GM12865 (cell line): ENCODE measurements at regions not wholly inside any gene's neighbourhood (a gene's known extent, or its start where the extent isn't known, plus 50 kb on each side); places are given as distances from the start of the nearest gene placed in this dataset.

ENCODE experiments used
- DNase-seq: peaks from one replicate; pipeline ENCODE4 v3.0.0; 2010; ENCODE audit warnings: low read depth
- H3K4me3 ChIP-seq: 2 replicates; pipeline ENCODE4 v1.5.1; 2011; ENCODE audit warnings: mild to moderate bottlenecking, low read depth, low read length, control low read depth
- TF ChIP-seq, protein P1 (sequence below): IDR thresholded peaks from 2 replicates; pipeline ENCODE4 v1.5.1; 2011; ENCODE audit warnings: low read length, control low read depth, low read depth, inconsistent platforms; ENCODE audit not compliant: insufficient read depth; ENCODE audit errors: missing control alignments

- H3K4me3 ChIP-seq = no peak overlapping the region
- no peak for DNase-seq
- TF ChIP-seq, protein P1, sequence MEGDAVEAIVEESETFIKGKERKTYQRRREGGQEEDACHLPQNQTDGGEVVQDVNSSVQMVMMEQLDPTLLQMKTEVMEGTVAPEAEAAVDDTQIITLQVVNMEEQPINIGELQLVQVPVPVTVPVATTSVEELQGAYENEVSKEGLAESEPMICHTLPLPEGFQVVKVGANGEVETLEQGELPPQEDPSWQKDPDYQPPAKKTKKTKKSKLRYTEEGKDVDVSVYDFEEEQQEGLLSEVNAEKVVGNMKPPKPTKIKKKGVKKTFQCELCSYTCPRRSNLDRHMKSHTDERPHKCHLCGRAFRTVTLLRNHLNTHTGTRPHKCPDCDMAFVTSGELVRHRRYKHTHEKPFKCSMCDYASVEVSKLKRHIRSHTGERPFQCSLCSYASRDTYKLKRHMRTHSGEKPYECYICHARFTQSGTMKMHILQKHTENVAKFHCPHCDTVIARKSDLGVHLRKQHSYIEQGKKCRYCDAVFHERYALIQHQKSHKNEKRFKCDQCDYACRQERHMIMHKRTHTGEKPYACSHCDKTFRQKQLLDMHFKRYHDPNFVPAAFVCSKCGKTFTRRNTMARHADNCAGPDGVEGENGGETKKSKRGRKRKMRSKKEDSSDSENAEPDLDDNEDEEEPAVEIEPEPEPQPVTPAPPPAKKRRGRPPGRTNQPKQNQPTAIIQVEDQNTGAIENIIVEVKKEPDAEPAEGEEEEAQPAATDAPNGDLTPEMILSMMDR = no peak
Observed at GRCh38 chr4:112884406-112884805, 165.0 kb upstream of the ANK2 start.

- TF ChIP-seq, protein P1 = no peak
- no peak overlapping the region for H3K4me3 ChIP-seq
- DNase-seq = no peak
Observed at GRCh38 chr4:112885897-112886296, 163.6 kb upstream of the ANK2 start.

- no peak overlapping the region for H3K4me3 ChIP-seq
- DNase-seq = no peak
- TF ChIP-seq, protein P1 = no peak
Observed at GRCh38 chr4:112888622-112889021, 160.8 kb upstream of the ANK2 start.

DNA sequence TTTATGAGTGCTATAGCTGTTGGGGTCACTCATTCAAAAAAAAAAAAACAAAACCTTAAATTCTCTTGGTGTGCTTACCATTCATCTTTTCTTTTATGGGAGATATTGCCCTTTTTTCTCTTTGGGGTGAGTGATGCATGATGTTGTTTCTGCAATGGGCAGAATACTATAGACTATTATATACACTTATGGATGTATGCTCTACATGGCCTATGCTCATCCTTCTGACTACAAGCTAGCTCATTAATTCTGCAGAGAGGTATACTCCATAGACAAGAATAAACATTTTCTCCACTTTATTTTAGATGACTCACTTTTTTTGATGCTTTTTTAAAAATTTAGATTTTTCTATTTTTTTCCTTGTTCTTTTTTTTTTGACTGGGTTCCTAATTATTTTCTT is 160.3 kb upstream of the ANK2 start:
- TF ChIP-seq, protein P1 = no peak
- peak overlapping the region; percentile 53; the same call in 1 of the 2 replicates for H3K4me3 ChIP-seq
- no peak for DNase-seq

DNA sequence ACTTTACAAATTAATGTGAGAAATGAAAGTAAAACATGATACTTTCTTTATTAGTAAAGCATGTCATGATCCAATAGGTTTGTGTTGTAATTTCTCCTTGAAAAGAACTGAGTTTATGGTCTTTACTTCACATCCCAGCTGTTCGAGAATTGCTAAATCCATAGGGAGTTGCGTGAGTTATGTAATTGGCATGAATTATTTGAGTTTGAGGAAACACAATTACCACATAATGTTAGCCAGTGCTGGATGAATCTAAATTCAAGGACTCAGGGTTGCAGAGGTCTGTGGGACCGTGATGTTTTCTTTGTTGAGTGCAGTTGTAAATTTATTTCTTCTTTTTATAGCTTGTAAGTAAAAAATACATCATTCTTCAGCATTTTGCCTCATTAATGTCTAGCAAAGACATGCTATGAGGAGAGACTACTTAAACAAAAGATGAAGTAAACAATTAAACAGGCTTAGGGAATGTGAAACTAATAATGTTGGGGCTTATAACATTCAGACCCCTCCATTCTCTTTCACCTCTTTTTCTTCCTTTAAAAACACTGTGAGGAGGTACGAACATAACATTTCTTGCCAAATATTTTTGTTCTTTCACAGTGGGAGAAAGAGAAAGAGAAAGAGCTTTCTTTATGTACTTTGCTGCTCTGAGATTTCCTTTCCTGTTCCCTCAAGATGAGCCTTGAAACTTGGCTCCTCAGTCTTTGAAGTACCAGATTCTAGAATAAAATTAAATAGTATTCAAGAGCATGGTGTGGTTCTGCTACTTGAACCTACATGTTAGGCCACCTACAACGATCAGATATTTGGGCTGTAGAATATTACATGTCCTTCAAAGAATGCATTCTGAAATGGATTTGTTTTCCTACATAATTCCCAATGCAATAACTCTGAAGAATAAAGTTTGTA is 159.6 kb upstream of the ANK2 start:
- TF ChIP-seq, protein P1 = no peak
- peak overlapping the region; percentile 53 for H3K4me3 ChIP-seq
- DNase-seq = no peak

DNA sequence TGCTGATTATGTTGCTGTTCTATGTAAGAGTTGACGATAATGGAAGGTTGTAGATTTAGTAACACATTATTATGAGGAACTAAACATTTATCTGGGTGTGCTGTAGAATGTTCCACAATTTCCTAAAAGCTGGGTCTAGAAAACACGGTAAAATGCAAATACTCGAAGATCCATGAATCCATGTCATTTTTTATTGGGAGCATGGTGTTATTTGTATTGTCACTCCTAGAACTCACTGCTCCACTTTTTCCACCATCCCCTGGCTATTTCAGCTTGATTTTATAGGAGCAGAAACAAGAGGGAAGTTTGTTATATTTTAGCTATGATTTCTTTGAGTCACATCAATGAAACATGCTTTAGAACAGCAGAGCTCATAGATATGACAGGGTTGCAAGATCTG is 155.0 kb upstream of the ANK2 start:
- DNase-seq = no peak
- H3K4me3 ChIP-seq = no peak overlapping the region
- TF ChIP-seq, protein P1 = no peak
